ENCODE measurements at regions not wholly inside any gene's neighbourhood (a gene's known extent, or its start where the extent isn't known, plus 50 kb on each side); places are given as distances from the start of the nearest gene placed in this dataset.

GRCh38 chr5:143583409-143583808 is 179.9 kb upstream of the NR3C1 start:
- no peak for TF ChIP-seq CTCF (optimal IDR thresholded peaks at IDR 0.05 in 1 of 3, IDR thresholded peaks at IDR 0.05 in 1 of 3, conservative IDR thresholded peaks at IDR 0.05 in 1 of 3; ENCODE audit: extremely low read depth in 1 of 3, insufficient read depth in 2 of 3, low read length in 3 of 3)
- no peak for TF ChIP-seq EZH2 (IDR thresholded peaks at IDR 0.05; ENCODE audit: low read length)
